ENCODE measurements at regions not wholly inside any gene's neighbourhood (a gene's known extent, or its start where the extent isn't known, plus 50 kb on each side); places are given as distances from the start of the nearest gene placed in this dataset.

GRCh38 chr4:65839164-65839931, 169.1 kb upstream of the EPHA5 start:
- no peak for DNase-seq

GRCh38 chr4:65834707-65835106, 164.4 kb upstream of the EPHA5 start:
- DNase-seq: no peak

- DNase-seq: no peak
Observed at GRCh38 chr4:65831828-65832227, 161.5 kb upstream of the EPHA5 start.

- no peak for DNase-seq
Observed at GRCh38 chr4:65825116-65825753, 154.9 kb upstream of the EPHA5 start.

- no peak for DNase-seq
Observed at GRCh38 chr4:65819192-65819591, 148.9 kb upstream of the EPHA5 start.

- DNase-seq: no peak
Observed at GRCh38 chr4:65805936-65806335, 135.6 kb upstream of the EPHA5 start.

GRCh38 chr4:65799513-65799912, 129.2 kb upstream of the EPHA5 start:
- no peak for DNase-seq

GRCh38 chr4:65798498-65799127, 128.3 kb upstream of the EPHA5 start:
- DNase-seq: no peak

- DNase-seq: no peak
Observed at GRCh38 chr4:65791812-65792308, 121.6 kb upstream of the EPHA5 start.

- no peak for DNase-seq
Observed at GRCh38 chr4:65791111-65791811, 121.0 kb upstream of the EPHA5 start.

- no peak for DNase-seq
Observed at GRCh38 chr4:65789805-65790204, 119.5 kb upstream of the EPHA5 start.

- DNase-seq: no peak
Observed at GRCh38 chr4:65789341-65789740, 119.1 kb upstream of the EPHA5 start.

GRCh38 chr4:65777270-65777669, 107.0 kb upstream of the EPHA5 start:
- no peak for DNase-seq

- no peak for DNase-seq
Observed at GRCh38 chr4:65773636-65774035, 103.3 kb upstream of the EPHA5 start.

- no peak for DNase-seq
Observed at GRCh38 chr4:65747386-65747785, 77.1 kb upstream of the EPHA5 start.

- no peak for DNase-seq
Observed at GRCh38 chr4:65738134-65738533, 67.8 kb upstream of the EPHA5 start.

- DNase-seq: no peak
Observed at GRCh38 chr4:65737672-65738071, 67.4 kb upstream of the EPHA5 start.

- DNase-seq: no peak
Observed at GRCh38 chr4:65724973-65725372, 54.7 kb upstream of the EPHA5 start.
